ENCODE measurements at regions not wholly inside any gene's neighbourhood (a gene's known extent, or its start where the extent isn't known, plus 50 kb on each side); places are given as distances from the start of the nearest gene placed in this dataset.

- H3K4me1 ChIP-seq: no peaks in the 10 kb centered on the region
- no peak overlapping the region for H3K27ac ChIP-seq
These were observed 92.3 kb downstream of the COPS8 start for GRCh38 chr2:237177986-237178385.

GRCh38 chr2:237178396-237178795, 92.7 kb downstream of the COPS8 start:
- H3K4me3 ChIP-seq (ENCODE audit: low read depth, low read length): no peak overlapping the region
- no peak overlapping the region for H3K4me2 ChIP-seq (ENCODE audit: low read length)
- H3K79me2 ChIP-seq: no peaks in the 10 kb centered on the region
- H3K4me1 ChIP-seq: no peaks in the 10 kb centered on the region
- no peaks in the 10 kb centered on the region for H3K36me3 ChIP-seq (ENCODE audit: control insufficient read depth, insufficient read depth, low read length)
- H3K9ac ChIP-seq: no peak overlapping the region
- no peak overlapping the region for H2AFZ ChIP-seq
- no peak for TF ChIP-seq CTCF (IDR thresholded peaks at IDR 0.05)
- no peaks in the 10 kb centered on the region for H3K27me3 ChIP-seq (ENCODE audit: control insufficient read depth, insufficient read depth, low read length)
- no peak overlapping the region for H3K27ac ChIP-seq
- H3K9me3 ChIP-seq (ENCODE audit: control insufficient read depth, low read length): no peaks in the 10 kb centered on the region

More at GRCh38 chr2:237177986-237178385, 92.3 kb downstream of the COPS8 start:
- H3K9me3 ChIP-seq (ENCODE audit: control insufficient read depth, low read length): no peaks in the 10 kb centered on the region
- no peak overlapping the region for H3K4me3 ChIP-seq (ENCODE audit: low read depth, low read length)
- H3K27me3 ChIP-seq (ENCODE audit: control insufficient read depth, insufficient read depth, low read length): no peaks in the 10 kb centered on the region
- no peaks in the 10 kb centered on the region for H3K79me2 ChIP-seq
- no peak overlapping the region for H3K9ac ChIP-seq
- no peak overlapping the region for H2AFZ ChIP-seq
- H3K4me2 ChIP-seq (ENCODE audit: low read length): no peak overlapping the region
- no peaks in the 10 kb centered on the region for H3K36me3 ChIP-seq (ENCODE audit: control insufficient read depth, insufficient read depth, low read length)
- no peak for TF ChIP-seq CTCF (IDR thresholded peaks at IDR 0.05)

GRCh38 chr2:237179161-237179560, 93.5 kb downstream of the COPS8 start:
- no peak overlapping the region for H3K27ac ChIP-seq
- H3K4me1 ChIP-seq: no peaks in the 10 kb centered on the region
- H3K9me3 ChIP-seq (ENCODE audit: control insufficient read depth, low read length): no peaks in the 10 kb centered on the region
- H2AFZ ChIP-seq: no peak overlapping the region
- H3K4me3 ChIP-seq (ENCODE audit: low read depth, low read length): no peak overlapping the region
- H3K9ac ChIP-seq: no peak overlapping the region
- no peaks in the 10 kb centered on the region for H3K79me2 ChIP-seq
- no peaks in the 10 kb centered on the region for H3K36me3 ChIP-seq (ENCODE audit: control insufficient read depth, insufficient read depth, low read length)
- TF ChIP-seq CTCF (IDR thresholded peaks at IDR 0.05): no peak
- no peak overlapping the region for H3K4me2 ChIP-seq (ENCODE audit: low read length)
- no peaks in the 10 kb centered on the region for H3K27me3 ChIP-seq (ENCODE audit: control insufficient read depth, insufficient read depth, low read length)

GRCh38 chr2:237180187-237180586, 94.5 kb downstream of the COPS8 start:
- no peak overlapping the region for H3K9ac ChIP-seq
- no peak overlapping the region for H3K4me2 ChIP-seq (ENCODE audit: low read length)
- no peak overlapping the region for H3K27ac ChIP-seq
- no peaks in the 10 kb centered on the region for H3K79me2 ChIP-seq
- no peaks in the 10 kb centered on the region for H3K4me1 ChIP-seq
- TF ChIP-seq CTCF (IDR thresholded peaks at IDR 0.05): no peak
- no peaks in the 10 kb centered on the region for H3K9me3 ChIP-seq (ENCODE audit: control insufficient read depth, low read length)
- H2AFZ ChIP-seq: no peak overlapping the region
- H3K36me3 ChIP-seq (ENCODE audit: control insufficient read depth, insufficient read depth, low read length): no peaks in the 10 kb centered on the region
- H3K27me3 ChIP-seq (ENCODE audit: control insufficient read depth, insufficient read depth, low read length): no peaks in the 10 kb centered on the region
- H3K4me3 ChIP-seq (ENCODE audit: low read depth, low read length): no peak overlapping the region

DNA sequence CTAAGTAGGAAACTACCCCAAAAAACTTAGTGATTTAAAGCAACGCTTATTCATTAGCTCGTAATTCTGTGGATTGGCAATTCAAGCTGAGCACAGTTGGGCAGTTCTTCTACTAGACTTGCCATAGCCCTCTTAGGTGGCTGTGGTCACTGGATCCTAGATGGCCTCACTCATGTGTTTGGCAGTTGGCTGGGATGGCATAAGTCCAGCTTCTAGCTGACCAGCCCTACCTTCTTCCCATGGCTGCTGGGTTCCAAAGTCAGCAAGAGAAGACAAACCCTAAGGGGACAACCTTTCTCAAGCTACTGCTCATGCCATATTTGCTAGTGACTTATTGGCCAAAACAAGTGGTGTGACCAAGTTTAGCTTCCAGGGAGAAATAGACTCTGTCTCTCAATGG, 95.3 kb downstream of the COPS8 start:
- Histone ChIP-seq H3K4me2 (ENCODE audit: low read length) (no peak overlapping the region), H3K9me3 (ENCODE audit: control insufficient read depth, low read length) (no peaks in the 10 kb centered on the region), H2AFZ (no peak overlapping the region), H3K9ac (no peak overlapping the region), H3K27me3 (ENCODE audit: control insufficient read depth, insufficient read depth, low read length) (no peaks in the 10 kb centered on the region), H3K79me2 (no peaks in the 10 kb centered on the region), H3K27ac (no peak overlapping the region), H3K36me3 (ENCODE audit: control insufficient read depth, insufficient read depth, low read length) (no peaks in the 10 kb centered on the region), H3K4me1 (no peaks in the 10 kb centered on the region), H3K4me3 (ENCODE audit: low read depth, low read length) (no peak overlapping the region)
- TF ChIP-seq CTCF (IDR thresholded peaks at IDR 0.05): no peak
